NCI-H146 treated with DMSO at 0.1 percent for 48 hours (cell line): ENCODE measurements at regions not wholly inside any gene's neighbourhood (a gene's known extent, or its start where the extent isn't known, plus 50 kb on each side); places are given as distances from the start of the nearest gene placed in this dataset.
"Not testable (repeated sequence)": the region's sequence is repeated elsewhere in the genome, so short reads cannot be mapped to it uniquely, and the experiment has no call there.

ENCODE experiments used
- DNase-seq: peaks from one replicate; lab custom pipeline; 2025; ENCODE audit not compliant: unreplicated experiment; lab: John Stamatoyannopoulos, UW

DNA sequence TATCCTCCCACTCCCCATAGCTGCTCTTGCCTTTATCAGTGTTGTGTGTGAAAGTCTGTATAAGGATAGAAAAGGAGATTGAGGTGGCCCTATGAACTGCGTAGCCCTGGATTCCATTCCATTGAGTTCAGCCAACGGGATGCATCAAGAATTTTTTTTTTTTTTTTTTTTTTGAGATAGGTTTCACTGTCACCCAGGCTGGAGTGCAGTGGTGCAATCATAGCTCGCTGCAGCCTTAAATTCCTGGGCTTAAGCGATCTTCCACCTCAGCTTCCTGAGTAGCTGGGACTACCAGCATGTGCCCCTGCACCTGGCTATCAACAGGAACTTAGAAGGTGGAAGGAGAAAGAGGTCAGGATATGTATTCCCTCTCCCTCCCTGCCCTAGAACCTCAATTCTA lies 187.2 kb upstream of the SPRY1 start:
- no peak for DNase-seq

DNA sequence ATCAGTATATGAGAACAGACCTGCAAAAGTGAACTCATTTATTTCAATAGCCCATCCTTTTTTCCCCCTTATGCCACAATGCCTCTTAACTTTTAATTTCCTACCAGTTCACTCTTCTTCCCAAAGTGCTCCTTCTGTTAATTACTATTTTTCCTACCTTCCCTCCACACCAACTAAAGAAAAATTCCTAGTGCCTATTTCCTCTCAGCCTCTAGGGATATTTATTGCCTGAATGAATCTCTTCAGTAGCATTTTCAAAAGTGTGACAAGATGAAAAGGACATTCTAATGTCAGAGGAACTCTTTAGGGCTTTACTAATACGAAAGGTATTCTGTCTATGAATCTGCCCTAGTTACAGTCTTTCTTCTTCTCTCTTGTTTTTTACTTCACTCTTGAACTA lies 181.1 kb upstream of the SPRY1 start:
- no peak for DNase-seq

DNA sequence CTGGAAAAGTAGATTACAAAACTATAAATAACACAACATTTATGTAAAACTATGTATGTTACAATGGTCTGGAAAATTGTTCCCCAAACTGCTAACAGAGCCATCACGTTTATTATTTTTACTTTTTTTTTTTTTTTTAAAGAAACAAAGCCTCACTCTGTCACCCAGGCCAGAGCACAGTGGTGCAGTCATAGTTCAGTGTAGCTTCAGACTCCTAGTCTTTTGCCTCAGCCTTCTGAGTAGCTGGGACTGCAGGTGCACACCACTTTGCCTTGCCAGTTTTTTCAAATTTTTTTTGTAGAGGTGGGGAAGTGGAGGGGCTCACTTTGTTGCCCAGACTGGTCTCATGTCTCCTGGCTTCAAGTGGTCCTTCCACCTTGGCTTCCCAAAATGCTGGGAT lies 180.1 kb upstream of the SPRY1 start:
- no peak for DNase-seq

DNA sequence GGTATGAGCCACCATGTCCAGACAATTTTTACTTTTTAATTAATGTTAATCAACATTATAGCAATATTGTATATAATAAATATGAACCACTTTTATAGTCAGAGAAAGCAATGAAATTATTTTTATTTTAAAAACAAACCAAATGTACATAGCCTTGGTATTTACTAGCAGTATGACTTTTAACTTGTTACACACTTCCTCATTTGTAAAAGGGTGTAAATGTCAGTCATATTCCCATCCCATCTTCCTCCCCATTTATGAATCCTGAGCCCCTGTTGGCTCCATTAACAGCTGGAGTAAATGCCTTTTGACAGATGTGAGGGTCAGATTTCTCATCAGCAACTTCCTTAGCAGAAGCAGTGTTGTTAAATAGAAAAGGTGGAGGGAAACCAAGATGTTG lies 179.6 kb upstream of the SPRY1 start:
- no peak for DNase-seq

DNA sequence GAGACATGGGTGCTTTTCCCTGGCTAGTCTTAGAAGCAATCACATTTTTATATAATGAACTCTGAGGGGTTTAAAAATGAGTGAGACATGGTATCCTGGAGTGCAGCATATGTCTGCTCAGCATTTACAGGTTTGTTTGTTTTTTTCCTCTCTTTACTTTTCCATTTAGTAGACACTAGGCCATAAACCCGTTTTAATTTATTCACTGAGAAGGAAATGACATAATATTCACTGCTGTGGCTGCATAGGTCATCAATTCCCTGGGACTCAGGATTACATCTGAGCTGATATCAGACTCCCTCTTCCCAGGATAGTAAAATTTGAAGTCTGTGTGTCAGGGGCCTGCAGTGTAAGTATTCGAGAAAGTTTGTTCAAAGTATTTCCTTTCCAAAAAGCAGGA lies 178.9 kb upstream of the SPRY1 start:
- DNase-seq, result no peak

DNA sequence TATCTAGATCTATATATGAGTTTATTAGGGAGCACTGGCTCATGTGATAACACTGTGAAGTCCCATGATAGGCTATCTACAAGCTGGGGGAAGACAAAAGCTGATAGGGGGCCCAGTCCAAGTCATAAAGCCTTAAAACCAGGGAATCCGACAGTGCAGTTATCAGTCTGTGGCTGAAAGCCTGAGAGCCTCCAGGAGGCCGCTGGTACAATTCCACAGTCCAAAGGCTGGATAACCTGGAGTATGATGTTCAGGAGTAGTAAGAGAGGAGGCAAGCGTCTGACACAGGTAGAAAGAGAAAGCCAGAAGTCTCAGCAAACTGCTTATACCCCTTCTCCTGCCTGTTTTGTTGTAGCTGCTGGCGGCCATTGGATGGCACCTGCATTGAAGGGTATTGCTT lies 177.6 kb upstream of the SPRY1 start:
- no peak for DNase-seq

DNA sequence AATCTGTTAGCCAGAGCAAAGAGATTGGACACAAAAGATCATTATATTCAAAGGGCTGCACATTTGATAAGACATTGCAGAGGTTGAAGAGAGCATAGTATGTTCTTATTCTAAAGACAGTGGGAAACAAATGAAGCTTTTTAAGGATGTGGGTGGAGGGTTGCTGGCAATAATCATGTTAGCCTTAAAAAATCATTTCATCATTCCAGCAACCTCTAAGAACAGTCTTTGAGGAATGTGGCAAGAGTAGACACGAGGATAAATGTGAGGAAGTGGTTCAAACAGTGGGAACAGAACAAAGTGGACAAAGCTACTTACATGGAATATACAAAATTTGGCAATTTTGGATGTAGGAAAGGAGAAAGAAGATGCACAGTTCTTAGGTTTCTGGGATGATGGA lies 167.3 kb upstream of the SPRY1 start:
- no peak for DNase-seq

DNA sequence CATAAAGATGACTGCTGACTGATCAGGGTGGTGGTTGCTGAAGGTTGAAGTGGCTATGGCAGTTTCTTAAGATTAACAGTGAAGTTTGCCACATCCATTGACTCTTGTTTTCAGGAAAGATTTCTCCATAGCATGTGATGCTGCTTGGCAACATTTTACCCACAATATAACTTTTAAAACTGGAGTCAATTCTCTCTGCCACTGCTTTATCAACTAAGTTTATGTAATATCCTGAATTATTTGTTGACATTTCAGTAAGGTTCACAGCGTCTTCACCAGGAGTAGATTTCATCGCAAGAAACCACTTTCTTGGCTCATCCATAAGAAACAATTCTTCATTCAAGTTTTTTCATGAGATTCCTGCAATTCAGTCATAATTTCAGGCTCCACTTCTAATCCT lies 166.5 kb upstream of the SPRY1 start:
- no peak for DNase-seq

DNA sequence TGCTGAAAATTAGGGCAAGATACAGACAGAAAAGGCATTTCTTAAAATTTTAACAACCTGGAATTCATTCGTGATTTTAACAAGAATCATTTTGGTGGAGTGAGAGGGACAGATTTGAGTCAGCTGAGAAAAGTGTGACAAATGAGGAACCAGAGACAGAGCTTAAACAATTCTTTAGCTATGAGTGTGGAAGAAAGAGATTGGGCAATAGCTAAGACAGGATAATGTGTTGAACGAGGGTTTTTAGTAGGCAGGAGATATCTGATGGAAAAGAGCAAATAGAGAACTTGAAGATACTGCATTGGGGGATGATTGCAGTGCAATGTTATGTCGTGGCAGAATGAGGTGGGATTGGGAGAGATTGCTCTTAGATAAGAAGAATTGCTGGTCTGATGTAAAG lies 164.2 kb upstream of the SPRY1 start:
- DNase-seq, result no peak

DNA sequence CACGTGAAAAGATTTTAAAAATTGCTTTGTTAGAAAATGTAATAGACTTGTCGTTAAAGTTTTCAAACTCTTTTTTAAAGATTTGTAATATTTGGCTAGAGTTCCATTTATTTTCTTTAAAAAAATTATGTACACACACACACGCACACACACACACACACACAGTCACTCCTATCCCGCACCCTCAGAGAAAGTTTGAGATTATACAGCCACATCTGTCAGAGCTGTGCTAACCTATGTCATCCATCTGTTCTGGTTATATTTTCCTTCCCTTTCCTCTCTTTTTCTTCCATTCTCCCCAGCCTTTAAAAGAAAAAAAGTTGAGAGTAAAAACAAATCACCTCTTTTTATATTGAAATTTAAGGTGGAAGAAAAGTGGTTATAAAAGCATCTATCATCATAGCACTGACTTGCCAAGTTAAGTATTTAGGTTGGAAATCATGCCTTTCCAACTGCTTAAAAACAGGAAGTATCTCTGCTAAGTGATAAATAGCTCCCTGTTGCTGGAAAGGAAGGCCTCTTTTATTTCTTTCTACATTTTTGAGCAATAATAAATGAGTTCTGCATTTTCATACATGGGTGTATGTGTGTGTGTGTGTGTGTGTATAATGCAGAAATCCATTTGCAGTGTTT lies 163.3 kb upstream of the SPRY1 start:
- no peak for DNase-seq

DNA sequence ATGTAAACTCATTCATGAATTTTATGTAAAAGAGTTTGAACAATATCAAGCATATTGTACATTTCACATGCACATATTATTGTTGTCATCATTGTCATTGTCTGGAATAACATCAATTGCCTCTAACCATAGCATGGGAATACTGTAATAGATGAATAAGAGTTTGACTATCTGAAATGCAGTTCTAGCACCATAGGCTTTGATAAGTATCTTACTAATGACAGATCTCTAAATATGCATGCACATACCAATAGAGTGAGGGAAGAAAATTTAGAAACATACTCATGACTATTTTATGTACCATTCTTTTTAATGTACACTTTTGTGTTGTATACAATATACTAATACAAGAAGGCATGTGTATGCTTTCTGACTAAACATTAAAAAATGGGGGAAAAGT lies 161.6 kb upstream of the SPRY1 start:
- DNase-seq, result no peak

DNA sequence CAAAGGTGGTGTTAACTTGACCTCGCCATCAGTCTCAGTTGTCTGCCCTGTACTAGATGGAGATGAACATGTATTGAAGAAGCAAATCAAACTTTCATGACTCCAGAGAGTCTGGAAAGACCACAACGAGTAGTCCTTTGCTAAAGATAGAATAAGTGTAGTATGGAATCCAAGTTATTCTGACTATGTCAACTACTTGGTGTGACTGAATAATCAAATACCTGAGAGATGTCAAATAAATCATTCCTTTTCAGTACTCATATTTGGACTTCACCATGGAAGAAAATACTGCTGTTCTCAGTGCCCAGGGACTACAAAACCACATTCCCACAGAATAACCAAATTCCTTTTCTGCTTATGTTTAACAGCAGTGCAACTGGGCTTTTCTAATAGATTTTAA lies 161.2 kb upstream of the SPRY1 start:
- no peak for DNase-seq

DNA sequence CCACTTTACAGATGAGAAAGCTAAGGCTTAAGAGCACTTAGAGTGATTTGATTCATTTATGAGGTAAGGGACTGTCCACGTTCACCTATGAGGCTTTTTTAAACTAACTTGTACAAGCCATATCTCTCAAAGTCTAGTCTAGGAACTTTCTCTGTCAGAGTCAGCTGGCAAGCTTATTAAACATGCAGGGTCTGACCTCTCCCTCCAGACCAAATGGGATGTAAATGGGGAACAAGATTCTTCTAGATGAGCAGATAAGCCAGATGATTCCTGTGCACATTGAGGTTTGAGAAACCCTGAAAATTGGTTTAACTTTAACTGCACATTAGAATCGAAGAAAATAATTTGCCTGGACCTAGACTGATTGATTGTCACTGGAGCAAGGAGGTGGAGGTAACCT lies 160.0 kb upstream of the SPRY1 start:
- DNase-seq, result no peak

DNA sequence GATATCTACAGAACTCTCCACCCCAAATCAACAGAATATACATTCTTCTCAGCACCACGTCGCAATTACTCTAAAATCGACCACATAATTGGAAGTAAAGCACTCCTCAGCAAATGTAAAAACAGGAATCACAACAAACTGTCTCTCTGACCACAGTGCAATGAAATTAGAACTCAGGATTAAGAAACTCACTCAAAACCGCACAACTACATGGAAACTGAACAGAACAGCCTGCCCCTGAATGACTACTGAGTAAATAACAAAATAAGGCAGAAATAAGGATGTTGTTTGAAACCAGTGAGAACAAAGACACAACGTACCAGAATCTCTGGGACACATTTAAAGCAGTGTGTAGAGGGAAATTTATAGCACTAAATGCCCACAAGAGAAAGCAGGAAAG lies 156.3 kb upstream of the SPRY1 start:
- not testable (repeated sequence) for DNase-seq

DNA sequence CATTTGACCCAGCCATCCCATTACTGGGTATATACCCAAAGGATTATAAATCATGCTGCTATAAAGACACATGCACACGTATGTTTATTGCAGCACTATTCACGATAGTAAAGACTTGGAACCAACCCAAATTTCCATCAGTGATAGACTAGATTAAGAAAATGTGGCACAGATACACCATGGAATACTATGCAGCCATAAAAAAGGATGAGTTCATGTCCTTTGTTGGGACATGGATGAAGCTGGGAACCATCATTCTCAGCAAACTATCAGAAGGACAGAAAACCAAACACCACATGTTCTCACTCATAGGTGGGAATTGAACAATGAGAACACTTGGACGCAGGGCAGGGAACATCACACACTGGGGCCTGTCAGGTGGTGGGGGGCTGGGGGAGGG lies 153.4 kb upstream of the SPRY1 start:
- not testable (repeated sequence) for DNase-seq

DNA sequence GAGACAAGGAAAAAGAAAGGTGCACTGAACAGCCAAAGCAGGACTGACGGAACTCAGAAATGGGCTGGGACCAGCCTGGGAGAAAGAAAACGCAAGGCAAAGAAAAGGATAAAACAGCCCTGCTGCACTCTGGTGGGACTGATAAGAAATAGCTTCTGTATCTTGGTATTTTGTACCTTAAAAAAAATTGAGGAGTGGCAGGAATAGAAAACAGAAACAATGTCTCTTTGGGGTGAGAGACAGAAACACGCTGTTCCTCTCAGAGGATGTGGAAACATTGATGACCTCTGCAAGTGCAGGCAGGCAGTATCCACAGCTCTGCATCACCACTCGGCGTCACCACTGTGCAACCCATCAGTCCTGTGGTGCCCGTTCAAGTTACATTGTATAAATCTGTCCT lies 152.5 kb upstream of the SPRY1 start:
- DNase-seq, result no peak

DNA sequence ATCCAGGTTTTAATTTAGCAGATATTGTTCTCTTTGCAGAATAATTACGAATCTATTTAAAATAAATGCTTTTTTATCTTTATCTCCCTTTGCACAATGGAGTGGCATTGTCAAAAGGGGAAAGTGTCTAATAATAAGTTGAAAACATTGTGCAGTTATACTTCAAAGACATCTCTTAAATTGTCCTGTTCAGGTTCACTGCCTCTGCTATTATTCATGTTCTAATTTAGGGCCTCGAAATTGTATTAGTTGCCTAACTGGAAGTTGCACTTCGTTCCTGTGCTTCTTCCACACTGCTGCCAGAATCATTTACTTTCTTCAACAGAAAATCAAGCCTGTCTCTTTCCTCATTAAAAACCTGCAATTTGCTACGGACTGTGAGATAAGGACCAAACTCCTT lies 150.5 kb upstream of the SPRY1 start:
- DNase-seq, result no peak

DNA sequence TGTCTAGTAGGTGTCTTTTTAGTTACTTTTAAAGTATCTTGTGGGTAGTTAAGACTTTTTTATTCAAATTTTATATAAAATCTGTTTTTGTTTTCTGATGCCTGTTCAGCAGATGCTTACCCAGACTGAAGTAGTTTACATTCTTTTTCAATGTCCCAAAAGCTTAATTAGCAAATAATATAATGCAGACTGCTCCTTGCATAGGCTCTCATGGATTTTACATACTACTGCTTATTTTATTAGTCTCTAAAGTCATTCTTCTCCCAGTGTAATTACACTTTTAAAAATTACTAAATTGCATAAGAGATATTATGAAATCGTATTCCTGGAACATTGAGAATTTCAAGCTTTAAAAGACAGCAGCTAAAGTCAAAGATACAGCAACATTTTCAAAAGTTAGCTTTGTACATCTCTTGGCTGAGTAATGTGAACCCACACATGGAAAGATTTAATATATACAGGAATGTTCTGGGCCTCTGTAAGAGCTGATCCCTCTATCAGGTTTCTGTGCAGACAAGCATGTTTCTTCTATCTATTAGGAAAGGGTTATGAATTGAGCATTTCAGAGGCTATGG lies 148.4 kb upstream of the SPRY1 start:
- no peak for DNase-seq

DNA sequence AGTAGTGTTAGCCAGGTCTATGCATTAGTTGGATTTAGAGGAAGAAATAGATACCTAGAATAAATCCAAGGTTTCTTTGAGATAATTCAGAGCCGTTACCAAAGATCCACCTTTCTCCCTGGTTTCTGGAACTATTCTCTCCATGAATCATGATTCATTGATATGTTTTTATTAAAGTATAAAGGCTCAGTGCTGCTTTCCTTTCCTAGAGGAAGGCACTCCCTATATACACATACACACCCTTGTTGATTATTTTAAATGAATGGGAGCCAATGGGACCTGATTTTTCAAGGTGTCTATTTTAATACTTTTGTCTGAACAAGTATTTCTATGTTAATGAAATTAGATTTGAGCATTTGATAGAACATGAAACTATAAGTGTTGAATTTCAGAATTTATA lies 146.8 kb upstream of the SPRY1 start:
- DNase-seq, result no peak

DNA sequence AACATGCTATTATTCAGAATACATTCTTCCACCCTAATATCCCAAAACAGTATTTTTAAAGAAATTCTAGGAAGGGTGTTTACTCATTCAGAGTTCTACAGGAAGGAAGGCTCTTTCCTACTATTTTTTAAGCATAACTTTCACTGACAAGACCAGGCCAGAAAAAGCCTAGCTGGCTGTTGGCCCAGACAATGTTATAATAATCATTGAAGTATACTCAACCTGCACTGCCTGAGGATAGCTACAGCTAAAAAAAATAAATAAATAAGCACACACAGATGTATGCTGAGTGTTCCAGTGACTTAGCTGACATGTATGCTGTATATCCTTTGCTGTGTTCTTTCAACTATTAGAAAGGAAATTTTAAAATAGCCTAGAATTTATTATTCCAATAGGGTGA lies 145.8 kb upstream of the SPRY1 start:
- no peak for DNase-seq

DNA sequence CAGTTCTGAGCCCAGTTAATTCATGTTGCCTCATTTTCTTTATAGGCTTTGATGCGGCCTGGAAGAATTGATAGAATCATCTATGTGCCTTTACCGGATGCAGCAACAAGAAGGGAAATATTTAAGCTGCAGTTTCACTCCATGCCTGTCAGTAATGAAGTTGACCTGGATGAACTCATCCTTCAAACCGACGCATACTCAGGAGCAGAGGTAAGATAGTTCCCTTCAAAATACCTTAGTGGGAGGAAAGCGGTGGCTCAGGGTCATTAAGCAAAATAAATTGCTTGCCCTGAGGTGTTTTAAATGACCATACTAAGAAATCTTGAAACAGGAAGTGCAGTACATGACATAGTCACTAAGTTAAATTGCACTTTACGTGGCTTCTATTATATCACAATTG lies 140.6 kb upstream of the SPRY1 start:
- no peak for DNase-seq

DNA sequence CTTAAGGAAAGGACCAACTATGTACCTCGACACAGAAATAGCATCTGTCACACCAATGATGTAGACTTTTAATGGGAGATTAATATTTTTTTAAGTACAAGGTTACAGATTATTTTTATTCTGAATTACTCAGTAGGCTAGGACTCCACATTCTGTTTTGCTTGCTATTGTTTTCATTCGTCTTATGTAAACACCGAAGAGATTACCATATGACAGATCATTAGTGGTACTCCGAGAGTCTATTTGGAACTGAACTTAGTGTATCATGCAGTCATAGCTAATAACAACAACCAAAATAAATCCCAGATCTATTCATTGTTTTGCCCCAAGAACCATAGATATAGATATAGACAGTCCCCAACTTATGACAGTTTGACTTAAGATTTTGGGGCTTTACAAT lies 139.7 kb upstream of the SPRY1 start:
- DNase-seq, result no peak

DNA sequence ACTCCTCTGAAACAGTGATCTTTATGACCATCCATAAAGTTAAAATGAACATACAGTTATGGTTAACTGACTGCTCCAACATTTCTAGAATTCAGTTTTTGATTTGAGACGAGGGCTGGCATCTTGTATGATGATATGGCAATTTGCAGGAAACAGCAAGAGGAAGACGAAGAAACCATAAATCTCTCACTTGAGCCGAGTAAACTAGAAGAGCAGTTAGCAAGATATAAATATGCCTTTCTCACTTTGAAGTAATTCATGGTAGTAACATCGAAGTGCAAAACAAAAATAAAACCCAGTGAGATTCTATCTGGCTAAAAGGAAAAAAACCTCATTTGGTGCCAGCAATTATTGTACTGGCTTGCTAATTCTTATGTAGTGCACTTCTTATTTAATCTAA lies 139.0 kb upstream of the SPRY1 start:
- no peak for DNase-seq
